Fibroblast of lung (primary cell): ENCODE measurements at regions not wholly inside any gene's neighbourhood (a gene's known extent, or its start where the extent isn't known, plus 50 kb on each side); places are given as distances from the start of the nearest gene placed in this dataset.

Source experiments
- DNase-seq, 2 donors: peaks; one replicate each; pipeline versions ENCODE4 v3.0.0 to v3.0.0-alpha.2; 2010; ENCODE audit warnings: low read depth in 2 of 2
- H2AFZ ChIP-seq: 2 replicates; pipeline ENCODE4 v1.5.1; 2012; ENCODE audit warnings: low read length, control low read depth, inconsistent platforms
- H3K27ac ChIP-seq: 2 replicates; pipeline ENCODE4 v1.5.1; 2011; ENCODE audit warnings: low read length, control low read depth; ENCODE audit not compliant: insufficient read depth
- H3K27me3 ChIP-seq: 2 replicates; pipeline ENCODE4 v1.5.1; 2011; ENCODE audit warnings: mild to moderate bottlenecking, low read length; ENCODE audit not compliant: control insufficient read depth, insufficient read depth
- H3K36me3 ChIP-seq: 2 replicates; pipeline ENCODE4 v1.5.1; 2011; ENCODE audit warnings: low read length; ENCODE audit not compliant: control insufficient read depth, insufficient read depth
- H3K4me1 ChIP-seq: 2 replicates; pipeline ENCODE4 v1.5.1; 2011; ENCODE audit warnings: low read length; ENCODE audit not compliant: control insufficient read depth, insufficient read depth; ENCODE audit errors: extremely low read depth
- H3K4me2 ChIP-seq: 2 replicates; pipeline ENCODE4 v1.5.1; 2011; ENCODE audit warnings: low read length, control low read depth; ENCODE audit not compliant: insufficient read depth; ENCODE audit errors: extremely low read depth
- H3K4me3 ChIP-seq, 4 experiments: fragments of 200-600 bp in 1 of 4; sonication (generic) in 1 of 4; replicated peaks in 1 of 4; 2 replicates each; pipeline ENCODE4 v1.5.1; 2011 to 2016; ENCODE audit warnings: low read length in 4 of 4, low read depth in 3 of 4, mild to moderate bottlenecking in 3 of 4, control low read depth in 2 of 4, inconsistent platforms in 1 of 4, mixed read lengths in 1 of 4; ENCODE audit not compliant: insufficient read depth in 1 of 4; ENCODE audit errors: control extremely low read depth in 1 of 4
- H3K79me2 ChIP-seq: 2 replicates; pipeline ENCODE4 v1.5.1; 2012; ENCODE audit warnings: mild to moderate bottlenecking, low read length, inconsistent platforms; ENCODE audit not compliant: control insufficient read depth, insufficient read depth
- H3K9ac ChIP-seq: 2 replicates; pipeline ENCODE4 v1.5.1; 2011; ENCODE audit warnings: mild to moderate bottlenecking, low read length, control low read depth; ENCODE audit not compliant: insufficient read depth
- H3K9me3 ChIP-seq: 2 replicates; pipeline ENCODE4 v1.5.1; 2012; ENCODE audit warnings: low read depth, low read length; ENCODE audit not compliant: control insufficient read depth, insufficient read depth
- H4K20me1 ChIP-seq: 2 replicates; pipeline ENCODE4 v1.5.1; 2011; ENCODE audit warnings: low read length; ENCODE audit not compliant: control insufficient read depth, insufficient read depth; ENCODE audit errors: extremely low read depth
- CTCF ChIP-seq, 2 donors: IDR thresholded peaks in 1 of 2; conservative IDR thresholded peaks in 1 of 2; 1 replicate in 1 of 2; 2 replicates in 1 of 2; pipeline ENCODE4 v1.5.1; 2011 to 2012; ENCODE audit warnings: low read length in 2 of 2, control low read depth in 1 of 2, inconsistent platforms in 1 of 2, low read depth in 1 of 2, mild to moderate bottlenecking in 1 of 2
- EZH2 ChIP-seq: IDR thresholded peaks from 2 replicates; pipeline ENCODE4 v1.5.1; 2012; ENCODE audit warnings: low read length, control low read depth, mild to moderate bottlenecking; ENCODE audit errors: missing control alignments

- Histone ChIP-seq H3K4me2 (no peak overlapping the region), H3K27ac (no peak overlapping the region), H3K9ac (no peak overlapping the region), H2AFZ (no peak overlapping the region), H3K36me3 (no peaks in the 10 kb centered on the region), H3K27me3 (no peaks in the 10 kb centered on the region), H3K9me3 (no peaks in the 10 kb centered on the region), H3K4me1 (no peaks in the 10 kb centered on the region), H3K4me3 (no peak overlapping the region), H3K79me2 (no peaks in the 10 kb centered on the region), H4K20me1 (no peaks in the 10 kb centered on the region)
- TF ChIP-seq CTCF (conservative IDR thresholded peaks at IDR 0.05 in 1 of 2, IDR thresholded peaks at IDR 0.05 in 1 of 2; ENCODE audit: low read depth in 1 of 2, low read length in 2 of 2) (no peak), EZH2 (no peak)
- no peak for DNase-seq
Measured at GRCh38 chr5:2132497-2132847, 249.7 kb upstream of the IRX4 start.

DNA sequence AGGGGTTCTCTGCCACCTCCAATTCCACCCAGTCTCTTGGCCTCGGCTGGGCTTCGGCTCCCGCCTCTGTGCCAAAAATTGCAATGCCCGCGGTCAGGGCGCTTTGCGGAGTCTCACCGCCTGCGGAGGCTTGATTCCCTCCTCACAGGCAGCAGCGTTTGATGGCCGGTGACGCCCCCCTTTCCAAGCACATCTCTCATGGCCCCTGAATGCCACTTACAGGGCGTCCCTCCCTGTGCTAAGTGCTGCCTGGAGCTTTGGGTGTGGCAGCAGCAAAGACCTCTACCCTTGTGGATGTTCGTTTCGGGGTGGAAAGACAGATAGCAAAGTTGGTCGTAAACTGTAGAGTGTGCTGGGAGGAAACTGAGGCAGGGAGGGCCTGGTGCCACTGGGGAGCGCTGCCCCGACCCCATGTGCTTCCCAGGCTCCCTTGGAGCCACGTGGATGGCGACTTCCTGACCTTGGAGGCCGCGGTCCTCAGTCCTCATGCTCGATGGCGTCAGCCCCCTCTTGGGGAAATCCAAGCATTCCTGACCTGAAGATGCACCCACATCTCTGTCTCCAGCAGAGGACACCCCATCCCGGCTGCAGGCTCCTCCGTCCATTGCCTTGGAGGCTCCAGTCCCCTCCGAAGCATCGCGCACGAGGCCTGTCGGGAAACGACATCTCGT lies 249.2 kb upstream of the IRX4 start:
- TF ChIP-seq EZH2: no peak
- TF ChIP-seq CTCF (conservative IDR thresholded peaks at IDR 0.05 in 1 of 2, IDR thresholded peaks at IDR 0.05 in 1 of 2; ENCODE audit: low read depth in 1 of 2, low read length in 2 of 2): no peak

GRCh38 chr5:2131196-2131595 lies 248.5 kb upstream of the IRX4 start:
- no peaks in the 10 kb centered on the region for H3K79me2 ChIP-seq
- no peak overlapping the region for H2AFZ ChIP-seq
- H3K27ac ChIP-seq: no peak overlapping the region
- H3K9ac ChIP-seq: no peak overlapping the region
- H3K4me3 ChIP-seq: no peak overlapping the region
- no peak for DNase-seq
- no peaks in the 10 kb centered on the region for H3K27me3 ChIP-seq
- no peak overlapping the region for H3K4me2 ChIP-seq
- no peaks in the 10 kb centered on the region for H3K36me3 ChIP-seq
- H4K20me1 ChIP-seq: no peaks in the 10 kb centered on the region
- TF ChIP-seq EZH2 (no peak), CTCF (conservative IDR thresholded peaks at IDR 0.05 in 1 of 2, IDR thresholded peaks at IDR 0.05 in 1 of 2; ENCODE audit: low read depth in 1 of 2, low read length in 2 of 2) (no peak)
- H3K9me3 ChIP-seq: no peaks in the 10 kb centered on the region
- H3K4me1 ChIP-seq: no peaks in the 10 kb centered on the region

More for the DNA sequence above, 249.2 kb upstream of the IRX4 start:
- Histone ChIP-seq H2AFZ (no peak overlapping the region), H3K27ac (no peak overlapping the region), H3K36me3 (no peaks in the 10 kb centered on the region), H3K79me2 (no peaks in the 10 kb centered on the region), H3K4me2 (no peak overlapping the region), H3K4me3 (no peak overlapping the region), H4K20me1 (no peaks in the 10 kb centered on the region), H3K9me3 (no peaks in the 10 kb centered on the region), H3K9ac (no peak overlapping the region), H3K27me3 (no peaks in the 10 kb centered on the region), H3K4me1 (no peaks in the 10 kb centered on the region)
- DNase-seq: no peak
